Dermis blood vessel endothelial cell (primary cell): ENCODE measurements at regions not wholly inside any gene's neighbourhood (a gene's known extent, or its start where the extent isn't known, plus 50 kb on each side); places are given as distances from the start of the nearest gene placed in this dataset.

Experiments used
- DNase-seq: peaks from one replicate; pipeline ENCODE4 v3.0.0; 2010

- no peak for DNase-seq
Observed at GRCh38 chr15:39156646-39157250, 424.1 kb upstream of the THBS1 start.

- DNase-seq, result no peak
Observed at GRCh38 chr15:39157882-39158281, 423.0 kb upstream of the THBS1 start.

GRCh38 chr15:39159833-39160232 is 421.0 kb upstream of the THBS1 start:
- no peak for DNase-seq

- no peak for DNase-seq
Observed at GRCh38 chr15:39161096-39161495, 419.8 kb upstream of the THBS1 start.

- no peak for DNase-seq
Observed at GRCh38 chr15:39165020-39165706, 415.7 kb upstream of the THBS1 start.

- no peak for DNase-seq
Observed at GRCh38 chr15:39167164-39168058, 413.5 kb upstream of the THBS1 start.

- DNase-seq, result peak; percentile 99
Observed at GRCh38 chr15:39171944-39172368, 408.9 kb upstream of the THBS1 start.

- peak; percentile 40 for DNase-seq
Observed at GRCh38 chr15:39172380-39173281, 408.2 kb upstream of the THBS1 start.

- no peak for DNase-seq
Observed at GRCh38 chr15:39173426-39173825, 407.5 kb upstream of the THBS1 start.

- no peak for DNase-seq
Observed at GRCh38 chr15:39174332-39174731, 406.5 kb upstream of the THBS1 start.

- no peak for DNase-seq
Observed at GRCh38 chr15:39176030-39176429, 404.8 kb upstream of the THBS1 start.

- no peak for DNase-seq
Observed at GRCh38 chr15:39177561-39177960, 403.3 kb upstream of the THBS1 start.

- no peak for DNase-seq
Observed at GRCh38 chr15:39180030-39180429, 400.8 kb upstream of the THBS1 start.

GRCh38 chr15:39180483-39180933 is 400.4 kb upstream of the THBS1 start:
- DNase-seq, result no peak

- DNase-seq, result no peak
Observed at GRCh38 chr15:39181056-39181747, 399.7 kb upstream of the THBS1 start.

- no peak for DNase-seq
Observed at GRCh38 chr15:39181940-39182339, 398.9 kb upstream of the THBS1 start.

- no peak for DNase-seq
Observed at GRCh38 chr15:39183164-39183881, 397.6 kb upstream of the THBS1 start.

GRCh38 chr15:39184701-39185390 is 396.0 kb upstream of the THBS1 start:
- DNase-seq, result no peak

- DNase-seq, result no peak
Observed at GRCh38 chr15:39188314-39188713, 392.6 kb upstream of the THBS1 start.

GRCh38 chr15:39188930-39189329 is 391.9 kb upstream of the THBS1 start:
- peak; percentile 75 for DNase-seq
